Urinary bladder (tissue), 3 donors: ENCODE measurements at regions not wholly inside any gene's neighbourhood (a gene's known extent, or its start where the extent isn't known, plus 50 kb on each side); places are given as distances from the start of the nearest gene placed in this dataset.

ENCODE experiments used
- DNase-seq: peaks from one replicate; pipeline ENCODE4 v3.0.0-alpha.2; 2015; ENCODE audit errors: extremely low spot score
- H3K27ac ChIP-seq: one replicate; pipeline ENCODE4 v1.5.1; 2013; ENCODE audit warnings: low read depth, mild to moderate bottlenecking, moderate library complexity
- H3K36me3 ChIP-seq: one replicate; pipeline ENCODE4 v1.6.1; 2013; ENCODE audit warnings: mild to moderate bottlenecking, moderate library complexity; ENCODE audit not compliant: insufficient read depth
- H3K4me1 ChIP-seq: one replicate; pipeline ENCODE4 v1.6.1; 2013; ENCODE audit warnings: mild to moderate bottlenecking, moderate library complexity; ENCODE audit not compliant: insufficient read depth
- H3K4me3 ChIP-seq: one replicate; pipeline ENCODE4 v1.5.1; 2013; ENCODE audit warnings: low read depth, low read length
- WGBS: extraction: QIAGEN DNeasy Blood & Tissue Kit; methylation state at CpG from one replicate; pipeline ENCODE4 v1.1.7; 2013; 5-methylcytosine and 5-hydroxymethylcytosine counted together
- donor health status: healthy with polysubstance abuse.
- donor health status: healthy.

DNA sequence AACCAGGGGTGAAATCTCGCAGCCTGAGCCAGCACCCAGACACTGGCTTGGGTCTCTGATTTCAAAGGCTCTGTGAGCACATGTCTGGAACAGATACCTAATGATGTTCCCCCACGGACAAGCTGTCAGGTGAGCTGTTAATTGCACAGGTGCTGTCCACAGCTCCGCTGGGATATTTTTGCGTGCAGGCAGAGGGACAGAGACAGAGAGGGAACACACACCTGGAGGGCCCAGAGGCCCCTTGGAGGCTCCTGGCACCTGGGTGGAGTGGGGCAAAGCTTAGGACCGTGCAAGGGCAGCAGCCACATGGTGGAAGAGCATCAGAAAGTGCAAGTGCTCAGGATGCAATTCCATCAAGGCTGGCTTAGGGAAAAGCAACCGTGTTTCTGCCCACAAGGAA, 57.3 kb downstream of the ARL6IP4 start:
- no peak for DNase-seq
- no peaks in the 10 kb centered on the region for H3K4me1 ChIP-seq
- no peak overlapping the region for H3K27ac ChIP-seq
- H3K36me3 ChIP-seq, result no peaks in the 10 kb centered on the region
- H3K4me3 ChIP-seq, result no peak overlapping the region
- WGBS, result 93% methylated on average over 6 of the region's 6 CpGs

DNA sequence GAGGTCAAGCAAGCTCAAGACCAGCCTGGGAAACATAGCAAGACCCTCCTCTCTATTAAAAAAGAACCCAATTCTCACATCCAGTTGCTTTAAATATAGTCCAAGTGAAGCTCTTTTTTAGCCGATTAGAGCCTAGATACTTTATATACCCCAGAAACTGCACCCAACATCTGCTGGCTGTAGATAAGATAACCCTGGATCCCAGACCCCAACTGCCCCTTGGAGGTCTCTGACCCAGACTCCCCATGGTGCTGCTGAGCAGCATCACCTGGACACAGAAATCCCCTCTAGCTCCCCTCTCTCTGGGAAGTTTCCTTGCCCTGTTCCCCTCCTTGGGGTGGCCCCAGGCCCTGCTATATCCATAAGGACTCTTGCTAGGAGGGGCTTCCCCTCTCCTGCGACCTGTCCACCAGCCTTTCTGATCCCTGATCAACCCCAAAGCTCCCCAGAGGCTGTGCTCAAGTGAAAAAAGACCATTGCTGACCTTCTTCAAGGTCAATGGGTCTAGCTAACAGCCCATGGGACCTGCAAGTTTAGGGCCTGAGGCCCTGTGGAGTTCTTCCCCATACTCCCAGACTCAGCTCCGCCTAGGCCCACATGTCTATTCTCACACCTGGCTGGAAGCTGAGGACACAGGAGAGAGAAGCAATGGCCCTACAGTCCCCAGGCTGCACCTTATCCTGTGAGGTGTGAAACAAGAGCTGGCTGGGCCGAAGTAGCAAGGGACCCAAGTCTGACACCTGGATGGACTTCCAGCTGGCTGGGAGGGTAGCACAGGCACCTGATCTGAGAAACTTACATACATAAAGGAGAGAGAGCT, 56.2 kb downstream of the ARL6IP4 start:
- H3K27ac ChIP-seq, result no peak overlapping the region
- no peak overlapping the region for H3K4me3 ChIP-seq
- no peak for DNase-seq
- no peaks in the 10 kb centered on the region for H3K4me1 ChIP-seq
- 93% methylated on average over 4 of the region's 4 CpGs for WGBS
- H3K36me3 ChIP-seq, result no peaks in the 10 kb centered on the region

DNA sequence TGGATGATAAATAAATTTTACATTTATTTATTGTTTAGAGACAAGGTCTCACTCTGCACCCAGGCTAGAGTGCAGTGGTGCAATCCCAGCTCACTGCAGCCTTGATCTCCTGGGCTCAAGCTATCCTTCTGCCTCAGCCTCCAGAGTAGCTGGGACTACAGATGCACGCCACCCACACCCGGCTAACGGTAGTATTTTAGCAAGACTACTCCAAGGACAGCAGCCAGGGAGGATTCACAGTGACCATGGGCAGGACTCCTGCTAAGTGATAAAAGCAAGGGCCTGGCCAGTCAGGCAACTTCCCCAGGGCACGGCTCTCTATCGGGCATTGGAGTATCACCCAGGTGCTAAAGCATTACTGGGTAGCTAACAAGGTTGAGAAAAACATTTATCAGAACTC, 55.4 kb downstream of the ARL6IP4 start:
- Histone ChIP-seq H3K4me1 (no peaks in the 10 kb centered on the region), H3K27ac (no peak overlapping the region), H3K4me3 (no peak overlapping the region), H3K36me3 (no peaks in the 10 kb centered on the region)
- 87% methylated on average over 5 of the region's 5 CpGs for WGBS
- no peak for DNase-seq

DNA sequence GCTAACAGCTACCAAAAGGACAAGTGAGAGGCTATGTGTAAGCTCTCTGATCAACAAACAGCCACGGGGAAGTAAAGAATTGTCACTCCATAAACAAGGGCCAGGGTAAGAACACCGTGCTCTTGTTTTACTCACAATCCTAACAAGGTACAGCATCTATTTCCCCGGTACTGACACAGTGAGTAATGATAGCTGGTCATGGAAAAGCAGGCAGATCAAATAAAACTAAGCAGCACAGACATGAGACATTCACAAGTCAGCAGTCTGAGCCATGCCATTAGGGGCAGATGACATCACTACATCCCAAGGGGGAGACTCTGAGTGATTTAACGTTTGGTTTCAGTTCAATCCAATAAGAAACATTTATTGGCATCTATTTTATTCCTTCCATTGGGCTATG, 54.4 kb downstream of the ARL6IP4 start:
- Histone ChIP-seq H3K36me3 (no peaks in the 10 kb centered on the region), H3K4me1 (no peaks in the 10 kb centered on the region), H3K4me3 (no peak overlapping the region), H3K27ac (no peak overlapping the region)
- DNase-seq, result no peak
- 52% methylated on average over 4 of the region's 4 CpGs for WGBS

DNA sequence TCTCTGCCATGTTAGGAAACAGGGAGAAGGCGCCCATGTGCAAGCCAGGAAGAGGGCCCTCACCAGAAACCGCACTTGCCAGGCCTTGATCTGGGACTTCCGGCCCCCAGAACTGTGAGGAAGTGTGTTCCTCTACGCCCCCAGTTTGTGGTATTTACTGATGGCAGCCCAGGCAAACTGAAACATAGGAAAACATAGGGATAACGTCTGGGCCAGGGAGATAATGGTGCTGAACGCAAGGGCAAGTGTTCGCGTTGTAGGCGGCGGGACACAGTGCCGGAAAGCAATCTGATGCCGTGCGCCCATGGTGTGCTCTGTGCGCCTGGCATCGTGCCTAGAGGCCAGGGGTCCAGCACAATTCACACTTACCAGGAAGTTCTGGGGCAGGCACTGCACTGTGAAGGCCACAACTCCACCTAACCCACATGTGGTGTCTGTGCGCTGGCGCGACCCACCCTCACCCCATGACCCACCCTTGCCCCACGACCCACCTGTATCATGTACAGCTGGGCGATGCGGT, 53.6 kb downstream of the ARL6IP4 start:
- Histone ChIP-seq H3K27ac (no peak overlapping the region), H3K4me3 (no peak overlapping the region), H3K36me3 (no peaks in the 10 kb centered on the region), H3K4me1 (no peaks in the 10 kb centered on the region)
- DNase-seq, result no peak
- WGBS, result 86% methylated on average over 21 of the region's 21 CpGs

DNA sequence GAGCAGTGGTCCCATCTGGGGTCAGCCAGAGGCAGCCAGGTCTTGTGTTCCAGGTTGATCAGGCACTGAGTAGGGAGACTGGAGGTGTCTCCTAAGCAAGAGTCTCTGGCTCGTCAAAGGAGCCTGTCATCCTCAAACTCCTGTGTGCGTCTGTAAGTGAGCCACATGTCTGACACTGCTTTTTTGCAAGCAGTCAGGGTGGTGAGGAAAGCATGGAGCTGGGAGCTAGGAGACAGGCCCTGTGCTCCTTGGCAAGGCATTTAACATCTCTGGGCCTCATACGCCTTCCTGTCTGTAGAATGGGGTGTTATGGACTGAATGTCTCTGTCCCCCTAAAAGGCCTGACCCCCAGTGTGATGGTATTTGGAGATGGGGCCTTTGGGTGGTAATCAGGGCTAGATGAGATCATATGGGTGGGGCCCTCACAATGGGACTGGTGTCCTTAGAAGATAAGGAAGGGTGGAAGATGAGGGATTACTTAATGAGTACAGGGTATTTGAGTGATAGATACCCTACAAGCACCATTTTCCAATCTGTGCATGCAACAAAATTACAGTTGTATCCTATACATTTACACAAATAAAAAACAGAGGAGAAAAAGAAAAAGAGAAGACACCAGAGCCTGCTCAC, 53.0 kb downstream of the ARL6IP4 start:
- Histone ChIP-seq H3K4me1 (no peaks in the 10 kb centered on the region), H3K4me3 (no peak overlapping the region), H3K36me3 (no peaks in the 10 kb centered on the region), H3K27ac (no peak overlapping the region)
- WGBS, result 91% methylated on average over 3 of the region's 3 CpGs
- no peak for DNase-seq

DNA sequence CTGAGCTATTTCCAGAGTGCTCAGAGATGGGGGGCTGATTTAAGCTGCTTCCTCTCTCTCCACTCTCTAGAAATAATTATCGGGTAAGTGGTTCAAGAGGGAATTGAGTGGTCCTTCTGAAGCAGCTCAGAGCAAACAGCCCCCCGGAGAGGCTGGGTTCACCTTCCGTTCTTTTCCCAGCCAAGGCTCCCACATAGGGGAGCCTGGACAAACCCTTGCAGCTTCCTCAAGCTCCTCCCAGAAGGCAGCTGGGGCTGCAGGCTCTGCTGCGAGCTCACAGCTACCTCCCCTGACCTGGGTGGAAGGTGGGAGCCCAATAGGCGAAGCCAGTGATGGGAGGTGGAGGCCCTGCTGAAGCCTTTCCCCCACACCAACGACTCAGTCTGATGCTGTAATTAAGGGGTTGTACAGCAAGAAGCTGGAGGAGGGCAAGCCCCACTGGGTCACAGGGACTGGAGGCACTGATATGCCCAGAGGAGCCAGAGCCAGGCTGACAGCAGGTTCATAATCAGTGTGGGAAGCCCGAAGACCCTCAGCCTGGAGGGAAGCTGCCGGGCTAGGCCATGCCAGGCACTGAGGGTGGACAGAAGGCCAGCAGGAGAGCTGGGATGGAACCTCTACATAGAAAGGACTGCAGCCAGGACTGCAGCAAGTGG, 52.4 kb downstream of the ARL6IP4 start:
- Histone ChIP-seq H3K4me1 (no peaks in the 10 kb centered on the region), H3K27ac (no peak overlapping the region), H3K4me3 (no peak overlapping the region), H3K36me3 (no peaks in the 10 kb centered on the region)
- WGBS, result 83% methylated on average over 8 of the region's 8 CpGs
- no peak for DNase-seq
